ENCODE measurements at regions not wholly inside any gene's neighbourhood (a gene's known extent, or its start where the extent isn't known, plus 50 kb on each side); places are given as distances from the start of the nearest gene placed in this dataset.

- intact Hi-C loops (cut with DNase I) = no loop called here
- no peak overlapping the region for H3K27ac ChIP-seq
- ATAC-seq = no peak
- no peaks in the 10 kb centered on the region for H3K36me3 ChIP-seq
- no peak overlapping the region for H3K4me3 ChIP-seq
- TF ChIP-seq CTCF (IDR thresholded peaks at IDR 0.05) = no peak
- H3K27me3 ChIP-seq = no peaks in the 10 kb centered on the region
- no peak for DNase-seq
- no peaks in the 10 kb centered on the region for H3K4me1 ChIP-seq
- no peak for FAIRE-seq
- WGBS, 2 donors = 54 to 66% methylated on average over 8 of the region's 8 CpGs
- H3K9me3 ChIP-seq = no peaks in the 10 kb centered on the region
Measured at GRCh38 chr16:47780213-47780875, 319.2 kb downstream of the PHKB start.

GRCh38 chr16:47779201-47780016 lies 318.3 kb downstream of the PHKB start:
- Histone ChIP-seq H3K9me3 (no peaks in the 10 kb centered on the region), H3K27ac (no peak overlapping the region), H3K4me3 (peak overlapping the region in 1 of 4 donors; percentile 17), H3K36me3 (no peaks in the 10 kb centered on the region), H3K4me1 (no peaks in the 10 kb centered on the region), H3K27me3 (no peaks in the 10 kb centered on the region)
- no peak for FAIRE-seq
- 45 to 52% methylated on average over 7 of the region's 7 CpGs for WGBS, 2 donors
- TF ChIP-seq CTCF (IDR thresholded peaks at IDR 0.05) = no peak
- no peak for DNase-seq
- peak in 1 of 4 donors; percentile 59 for ATAC-seq
- intact Hi-C loops (cut with DNase I) = no loop called here

GRCh38 chr16:47778106-47778801 lies 317.1 kb downstream of the PHKB start:
- no peak for TF ChIP-seq CTCF (IDR thresholded peaks at IDR 0.05)
- Histone ChIP-seq H3K27me3 (no peaks in the 10 kb centered on the region), H3K4me3 (no peak overlapping the region), H3K4me1 (no peaks in the 10 kb centered on the region), H3K9me3 (no peaks in the 10 kb centered on the region), H3K27ac (no peak overlapping the region), H3K36me3 (no peaks in the 10 kb centered on the region)
- FAIRE-seq (no peak), DNase-seq (no peak), ATAC-seq (no peak)
- WGBS, 2 donors = 66 to 81% methylated on average over 6 of the region's 6 CpGs
- intact Hi-C loops (cut with DNase I) = no loop called here

GRCh38 chr16:47777220-47777619 lies 316.1 kb downstream of the PHKB start:
- no peak overlapping the region for H3K27ac ChIP-seq
- H3K36me3 ChIP-seq = no peaks in the 10 kb centered on the region
- no peaks in the 10 kb centered on the region for H3K9me3 ChIP-seq
- no peaks in the 10 kb centered on the region for H3K27me3 ChIP-seq
- no peaks in the 10 kb centered on the region for H3K4me1 ChIP-seq
- no peak for TF ChIP-seq CTCF (IDR thresholded peaks at IDR 0.05)
- no peak overlapping the region for H3K4me3 ChIP-seq
- no peak for FAIRE-seq
- no peak for DNase-seq
- no peak for ATAC-seq
- intact Hi-C loops (cut with DNase I) = no loop called here

Measured in pancreas (tissue), 10 donors.